OCI-LY7 (cell line): ENCODE measurements at regions not wholly inside any gene's neighbourhood (a gene's known extent, or its start where the extent isn't known, plus 50 kb on each side); places are given as distances from the start of the nearest gene placed in this dataset.

Experiments
- CTCF ChIP-seq: fragments of 200-600 bp; sonication (generic); conservative IDR thresholded peaks from 2 replicates; pipeline ENCODE4 v1.5.1; 2014; ENCODE audit warnings: mild to moderate bottlenecking, antibody characterized with exemption, low read length, moderate library complexity, mixed read lengths
- EZH2phosphoT487 ChIP-seq: fragments of 200-600 bp; sonication (generic); IDR thresholded peaks from 2 replicates; pipeline ENCODE4 v1.6.1; 2018; ENCODE audit warnings: low read depth, borderline replicate concordance, mild to moderate bottlenecking, mixed run types, antibody characterized with exemption, low read length, moderate library complexity, mixed read lengths

- TF ChIP-seq CTCF = no peak
- TF ChIP-seq EZH2phosphoT487 = no peak
Observed at GRCh38 chr4:138404251-138404650, 162.1 kb upstream of the SLC7A11 start.
